GM19193 (cell line): ENCODE measurements at regions not wholly inside any gene's neighbourhood (a gene's known extent, or its start where the extent isn't known, plus 50 kb on each side); places are given as distances from the start of the nearest gene placed in this dataset.

Experiments used
- POLR2A ChIP-seq: IDR thresholded peaks from 4 replicates; pipeline ENCODE4 v1.6.1; 2011; ENCODE audit not compliant: insufficient read depth, insufficient read length; ENCODE audit errors: extremely low read depth

GRCh38 chr3:177358091-177358976 lies 161.1 kb upstream of the TBL1XR1 start:
- peak; percentile 26 for TF ChIP-seq POLR2A

GRCh38 chr3:177358977-177359592 lies 161.8 kb upstream of the TBL1XR1 start:
- TF ChIP-seq POLR2A = no peak

- TF ChIP-seq POLR2A = peak; percentile 32
Observed at GRCh38 chr3:177359593-177360357, 162.5 kb upstream of the TBL1XR1 start.

- TF ChIP-seq POLR2A = no peak
Observed at GRCh38 chr3:177361081-177361938, 164.0 kb upstream of the TBL1XR1 start.

GRCh38 chr3:177362626-177363025 lies 165.3 kb upstream of the TBL1XR1 start:
- TF ChIP-seq POLR2A = no peak

- TF ChIP-seq POLR2A = no peak
Observed at GRCh38 chr3:177364236-177364635, 167.0 kb upstream of the TBL1XR1 start.

- TF ChIP-seq POLR2A = no peak
Observed at GRCh38 chr3:177367788-177368187, 170.5 kb upstream of the TBL1XR1 start.

GRCh38 chr3:177370246-177370822 lies 173.1 kb upstream of the TBL1XR1 start:
- no peak for TF ChIP-seq POLR2A

GRCh38 chr3:177371146-177371545 lies 173.9 kb upstream of the TBL1XR1 start:
- no peak for TF ChIP-seq POLR2A

GRCh38 chr3:177371888-177372287 lies 174.6 kb upstream of the TBL1XR1 start:
- no peak for TF ChIP-seq POLR2A

GRCh38 chr3:177374323-177374722 lies 177.0 kb upstream of the TBL1XR1 start:
- no peak for TF ChIP-seq POLR2A

GRCh38 chr3:177375316-177375715 lies 178.0 kb upstream of the TBL1XR1 start:
- no peak for TF ChIP-seq POLR2A

GRCh38 chr3:177377166-177377565 lies 179.9 kb upstream of the TBL1XR1 start:
- no peak for TF ChIP-seq POLR2A

- no peak for TF ChIP-seq POLR2A
Observed at GRCh38 chr3:177378168-177378567, 180.9 kb upstream of the TBL1XR1 start.

GRCh38 chr3:177379045-177379444 lies 181.8 kb upstream of the TBL1XR1 start:
- no peak for TF ChIP-seq POLR2A

GRCh38 chr3:177381070-177381469 lies 183.8 kb upstream of the TBL1XR1 start:
- TF ChIP-seq POLR2A = no peak
